ENCODE measurements at regions not wholly inside any gene's neighbourhood (a gene's known extent, or its start where the extent isn't known, plus 50 kb on each side); places are given as distances from the start of the nearest gene placed in this dataset.

DNA sequence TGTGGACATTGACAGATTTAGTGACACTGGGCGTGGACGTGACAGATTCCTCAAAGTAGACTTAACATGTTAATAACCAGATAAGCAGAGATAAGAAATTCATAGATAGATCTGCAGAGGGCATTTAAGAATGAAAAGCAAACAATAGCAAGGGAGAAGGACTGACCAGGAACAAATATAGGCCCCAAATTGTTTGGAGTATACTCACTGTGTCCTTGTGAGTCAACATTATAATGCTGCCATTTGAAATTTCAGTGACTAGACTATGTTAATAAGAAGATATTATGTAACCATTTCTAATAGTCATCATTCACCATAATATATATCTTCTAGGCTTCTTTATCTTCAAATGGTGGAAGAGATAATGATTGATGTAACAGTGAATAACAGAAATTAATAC, 78.1 kb upstream of the SLC38A11 start:
- DNase-seq (ENCODE audit: low read depth) = no peak

DNA sequence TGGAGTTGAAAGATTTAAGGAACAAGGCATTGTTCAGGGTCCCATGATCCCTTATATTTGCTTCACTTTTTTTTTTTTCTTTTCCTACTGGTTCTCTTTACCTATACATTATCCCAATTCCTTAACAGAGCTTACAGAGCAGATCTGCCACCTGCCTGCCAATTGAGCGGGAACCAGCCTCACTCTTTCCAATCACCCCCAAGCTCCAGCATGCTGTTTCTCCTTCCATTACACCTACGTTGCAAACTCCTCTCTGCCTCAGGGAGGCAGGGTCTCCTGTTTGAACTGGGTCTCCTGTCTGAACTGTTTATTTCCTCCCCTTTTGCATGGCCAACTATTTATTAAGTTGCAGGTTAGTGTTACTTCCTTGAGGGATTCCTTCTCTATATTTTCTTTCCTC, 77.2 kb upstream of the SLC38A11 start:
- no peak for DNase-seq (ENCODE audit: low read depth)

DNA sequence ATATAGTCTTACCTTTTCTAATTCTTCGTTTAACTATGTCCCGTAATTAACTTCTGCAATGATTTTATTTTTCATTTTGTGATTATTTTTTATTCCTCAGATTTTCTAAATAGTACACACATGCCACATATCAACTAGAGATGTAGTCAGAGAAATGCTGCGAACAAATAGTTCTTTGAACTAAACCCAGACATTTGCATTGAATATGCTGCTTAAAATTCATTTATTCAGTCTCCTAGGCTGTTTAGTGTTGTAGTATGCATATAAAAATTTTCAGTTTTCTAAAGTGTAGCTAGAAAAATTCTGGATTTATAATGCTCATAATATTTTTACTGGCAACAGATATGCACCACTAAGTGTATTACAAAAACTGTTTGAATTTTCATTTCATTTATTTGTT, 68.9 kb upstream of the SLC38A11 start:
- DNase-seq (ENCODE audit: low read depth) = no peak

DNA sequence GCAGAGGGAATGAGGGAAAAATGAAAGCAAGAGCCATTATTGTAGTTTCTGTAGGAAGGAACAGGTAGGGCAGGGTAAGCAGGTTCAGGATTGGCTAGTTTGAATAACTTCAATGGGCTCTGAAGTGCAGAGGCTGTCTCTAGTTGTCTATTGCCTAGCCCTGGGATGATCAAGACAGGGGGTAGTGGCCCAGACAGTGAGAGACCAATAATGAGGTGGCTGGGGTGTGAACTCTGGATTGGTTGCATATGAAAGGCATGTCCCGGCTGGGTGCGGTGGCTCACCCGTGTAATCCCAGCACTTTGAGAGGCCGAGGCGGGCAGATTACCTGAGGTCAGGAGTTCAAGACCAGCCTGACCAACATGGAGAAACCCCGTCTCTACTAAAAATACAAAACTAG, 67.5 kb upstream of the SLC38A11 start:
- no peak for DNase-seq (ENCODE audit: low read depth)

DNA sequence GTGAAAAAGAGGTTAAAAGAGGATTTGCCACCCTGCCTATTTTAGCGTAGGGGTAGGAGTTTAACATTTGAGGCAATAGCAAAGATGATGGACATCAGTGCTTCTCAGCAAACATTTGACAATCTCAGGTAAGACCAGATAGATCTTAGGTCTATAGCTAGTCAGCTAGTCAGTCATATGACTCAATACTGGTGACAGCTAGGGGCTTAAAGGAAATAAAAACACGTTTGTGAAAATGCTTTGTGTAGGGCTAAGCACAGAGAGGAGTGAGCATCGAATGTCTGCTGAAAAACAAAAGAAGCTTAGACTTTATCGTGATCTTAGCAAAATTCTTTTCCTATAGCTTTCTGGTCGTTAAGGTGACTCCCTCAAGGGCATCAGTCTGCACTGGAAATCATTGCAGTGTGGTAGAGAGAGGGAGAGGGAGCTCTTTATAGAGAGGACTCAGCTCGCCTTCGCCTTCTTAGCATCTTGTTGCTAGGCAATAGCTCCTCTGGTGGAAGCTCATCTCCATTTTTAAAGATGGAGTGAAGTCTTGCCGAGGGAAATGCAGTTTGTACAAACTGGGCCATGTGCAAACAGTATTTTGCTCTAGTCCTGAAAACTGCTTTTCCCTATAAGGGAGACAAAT, 62.8 kb upstream of the SLC38A11 start:
- DNase-seq (ENCODE audit: low read depth) = peak; percentile 3

DNA sequence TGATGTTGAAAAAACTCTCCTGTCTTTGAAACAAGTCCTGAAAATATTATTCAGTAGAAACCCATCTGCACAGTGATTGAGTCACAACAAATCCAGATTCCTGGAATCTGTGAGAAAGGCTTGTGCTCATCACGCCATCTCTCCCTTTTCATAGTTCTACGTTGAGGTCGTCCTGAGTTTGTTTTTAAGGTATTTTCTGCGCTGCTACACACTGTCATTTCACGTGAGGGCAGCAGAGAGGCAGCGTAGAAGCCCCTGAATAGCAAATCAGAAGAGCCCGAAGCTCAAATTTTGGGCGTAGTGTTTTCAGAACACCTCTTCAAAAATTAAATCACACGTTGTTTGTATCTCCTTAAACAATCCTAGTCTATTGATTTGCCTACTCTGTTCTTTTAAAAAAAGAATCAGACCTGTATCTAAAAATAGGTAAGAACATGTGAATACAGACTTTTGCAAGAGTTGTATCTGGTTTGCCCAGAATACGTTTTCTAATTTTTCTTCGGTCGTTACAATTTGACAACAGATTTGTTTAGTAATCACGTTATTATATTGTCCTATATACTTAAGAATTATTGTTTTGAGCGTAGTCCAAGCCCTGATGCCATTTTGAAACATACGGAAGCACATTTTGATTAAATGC, 61.6 kb upstream of the SLC38A11 start:
- DNase-seq (ENCODE audit: low read depth) = peak; percentile 42

DNA sequence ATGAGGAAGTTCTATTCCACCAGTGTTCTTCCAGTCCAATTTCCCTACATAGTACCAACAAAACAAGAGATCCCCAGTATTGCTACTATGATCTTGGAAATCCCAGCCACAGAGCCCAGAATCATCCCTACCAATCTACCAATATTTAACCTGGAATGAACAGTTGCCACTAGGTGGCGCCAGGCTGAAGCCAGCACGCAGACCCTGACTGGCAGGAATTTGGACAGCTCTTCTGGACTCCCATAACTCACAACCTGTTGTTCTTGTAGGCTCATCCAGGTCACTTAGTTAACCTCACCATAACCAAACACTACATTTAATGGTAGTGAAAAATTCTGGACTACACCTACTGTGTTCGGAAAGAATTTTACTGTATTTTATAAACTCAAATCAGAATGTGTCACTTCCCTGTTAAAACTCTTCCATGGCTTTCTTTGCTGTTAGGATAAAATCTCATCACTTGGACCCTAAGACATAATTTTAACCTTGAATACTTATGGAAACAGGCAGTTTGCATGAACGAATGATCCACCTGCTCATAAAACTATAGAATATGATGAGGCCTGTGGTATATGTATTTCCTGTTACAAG, 59.8 kb upstream of the SLC38A11 start:
- DNase-seq (ENCODE audit: low read depth) = peak; percentile 76

DNA sequence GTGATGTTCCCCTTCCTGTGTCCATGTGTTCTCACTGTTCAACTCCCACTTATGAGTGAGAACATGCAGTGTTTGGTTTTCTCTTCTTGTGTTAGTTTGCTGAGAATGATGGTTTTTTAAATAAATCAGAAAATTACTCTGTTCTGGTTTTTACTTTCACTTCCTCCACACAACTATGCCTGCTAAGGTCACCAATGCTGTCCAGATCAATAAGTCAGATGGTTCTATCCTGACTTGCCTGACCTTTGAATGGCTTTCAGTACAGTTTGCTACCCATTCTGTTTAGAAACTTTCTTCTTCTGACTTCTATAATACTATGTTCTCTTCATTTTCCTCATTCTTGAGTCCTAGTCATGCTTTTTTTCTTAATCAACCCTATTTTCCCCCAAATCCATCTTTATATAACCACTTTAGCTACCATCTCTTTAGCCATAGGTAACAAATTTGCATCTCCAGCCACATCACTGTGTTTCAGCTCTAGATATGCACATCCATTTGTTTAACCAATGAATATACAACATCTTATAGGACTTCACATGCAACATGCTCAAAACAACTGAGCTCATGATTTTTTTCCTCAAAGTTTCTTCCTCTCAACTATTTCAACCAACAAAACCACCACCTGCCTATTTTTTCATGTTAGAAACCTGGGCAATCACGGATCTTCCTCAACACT, 58.8 kb upstream of the SLC38A11 start:
- no peak for DNase-seq (ENCODE audit: low read depth)

DNA sequence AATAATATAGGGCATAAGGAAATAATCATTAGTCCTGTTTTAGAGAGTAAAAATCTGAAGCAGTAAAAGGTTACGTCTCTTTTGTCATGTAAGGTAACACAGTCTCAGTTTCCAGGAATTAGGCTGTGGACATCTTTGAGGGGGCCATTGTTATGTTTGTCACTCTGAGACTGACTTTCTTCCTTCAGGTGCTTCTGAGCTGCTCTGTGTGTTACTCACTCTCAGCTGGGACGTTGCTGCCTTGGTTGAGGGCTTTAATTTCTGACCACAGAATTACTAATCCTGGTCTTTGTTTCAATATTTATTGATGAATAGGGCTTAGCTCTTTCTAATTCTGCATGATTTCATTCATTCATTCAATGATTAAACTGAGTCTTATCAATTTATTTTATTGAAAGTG, 55.9 kb upstream of the SLC38A11 start:
- no peak for DNase-seq (ENCODE audit: low read depth)

DNA sequence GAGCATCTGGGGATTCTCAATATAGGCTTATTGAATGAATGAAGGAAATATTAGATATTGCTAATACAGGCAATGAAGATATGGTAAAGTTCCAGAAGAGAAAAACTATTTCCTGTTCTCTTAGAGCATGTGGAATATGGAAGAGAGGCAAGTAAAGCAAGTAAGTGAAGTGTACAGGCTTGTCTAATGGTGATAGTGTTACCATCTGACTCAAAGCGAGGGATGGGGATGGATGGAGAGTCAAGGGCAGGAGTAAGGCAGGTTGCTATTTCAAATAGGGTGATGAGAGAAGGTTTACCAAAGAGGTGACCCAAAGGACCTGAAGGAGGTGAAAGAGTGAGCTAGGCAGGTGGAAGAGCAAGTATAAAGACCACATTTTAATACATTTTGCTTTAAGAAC, 55.2 kb upstream of the SLC38A11 start:
- no peak for DNase-seq (ENCODE audit: low read depth)

DNA sequence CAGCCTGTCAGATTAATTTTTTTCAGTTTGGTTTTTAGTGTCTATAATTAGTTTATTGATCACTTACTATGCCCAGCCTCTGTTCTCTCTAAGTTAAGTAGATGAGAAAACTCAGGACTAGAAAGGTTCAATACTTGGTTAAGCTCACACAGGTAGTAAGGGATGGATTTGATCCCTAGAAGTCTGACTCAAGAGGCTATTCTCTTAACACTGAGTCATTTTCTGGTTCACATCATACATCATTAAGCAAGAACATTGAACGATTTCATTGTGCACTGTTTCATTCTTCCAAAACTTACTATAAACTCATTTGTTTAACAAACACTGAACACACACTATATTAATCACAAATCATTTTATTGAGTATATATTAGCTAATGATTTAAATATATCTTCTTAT, 54.1 kb upstream of the SLC38A11 start:
- no peak for DNase-seq (ENCODE audit: low read depth)

DNA sequence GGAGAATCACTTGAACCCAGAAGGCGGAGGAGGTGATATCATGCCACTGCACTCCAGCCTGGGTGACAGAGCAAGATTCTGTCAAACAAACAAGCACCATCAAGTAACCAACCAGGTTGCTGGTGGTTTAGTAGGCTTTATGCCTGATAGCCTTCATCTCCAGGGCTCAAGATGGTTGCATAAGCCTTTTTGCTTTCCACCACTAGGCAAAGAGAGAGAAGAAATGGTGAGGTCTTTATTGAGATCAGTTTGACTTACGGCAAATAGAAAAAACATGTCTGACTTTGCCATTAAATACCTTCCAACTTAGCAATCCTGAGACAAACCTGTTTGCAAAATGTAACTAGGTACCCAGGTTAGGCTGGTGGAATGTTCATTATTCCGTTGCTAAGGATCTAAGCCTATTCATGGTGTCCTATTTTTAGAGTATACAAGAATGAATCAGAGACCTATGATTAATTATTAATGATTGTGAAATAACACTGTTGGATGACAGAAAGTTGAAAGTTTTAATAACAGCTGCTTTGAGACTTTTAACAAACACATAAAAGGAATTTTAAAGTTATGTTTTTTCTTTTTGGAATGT, 53.5 kb upstream of the SLC38A11 start:
- DNase-seq (ENCODE audit: low read depth) = peak; percentile 5

DNA sequence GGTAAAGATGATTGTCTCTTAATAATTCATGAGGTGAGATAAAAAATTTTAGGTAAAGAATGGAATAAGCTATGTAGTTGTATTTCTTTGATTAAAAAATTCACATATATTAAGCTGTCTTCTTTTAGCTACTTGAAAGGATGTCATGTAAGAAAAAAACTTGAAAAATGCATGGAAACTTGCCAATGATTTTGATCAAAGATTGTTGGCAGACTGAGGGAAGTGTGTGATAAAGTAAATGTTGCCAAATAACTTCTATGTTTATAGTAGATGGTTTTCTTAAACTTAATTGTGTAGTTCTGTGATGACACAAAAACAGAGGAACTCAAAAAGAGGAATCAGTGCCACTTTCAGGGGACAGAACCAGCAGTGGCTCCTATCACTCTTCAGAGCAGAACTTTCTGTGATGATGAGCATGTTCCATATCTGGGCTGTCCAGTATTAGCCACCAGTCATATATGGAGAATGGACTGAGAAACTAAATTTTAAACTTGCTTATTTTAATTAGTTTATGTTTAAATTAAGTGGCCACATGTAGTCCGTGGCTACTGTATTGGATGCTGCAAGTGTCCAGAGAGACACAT, 51.9 kb upstream of the SLC38A11 start:
- DNase-seq (ENCODE audit: low read depth) = no peak

Measured in myocyte (in vitro differentiated cells).